GM12892 (cell line): ENCODE measurements at regions not wholly inside any gene's neighbourhood (a gene's known extent, or its start where the extent isn't known, plus 50 kb on each side); places are given as distances from the start of the nearest gene placed in this dataset.

Experiments used
- POLR2AphosphoS5 ChIP-seq: IDR thresholded peaks from 2 replicates; pipeline ENCODE4 v1.6.1; 2011; ENCODE audit warnings: low read depth, low read length, control low read depth
- TAF1 ChIP-seq: IDR thresholded peaks from 2 replicates; pipeline ENCODE4 v1.6.1; 2011; ENCODE audit warnings: low read depth, mild to moderate bottlenecking, control low read depth, low read length, borderline replicate concordance

GRCh38 chr17:73723317-73723716 is 79.1 kb upstream of the SDK2 start:
- TF ChIP-seq POLR2AphosphoS5 (no peak), TAF1 (no peak)
